GM12873 (cell line): ENCODE measurements at regions not wholly inside any gene's neighbourhood (a gene's known extent, or its start where the extent isn't known, plus 50 kb on each side); places are given as distances from the start of the nearest gene placed in this dataset.

Experiments used
- TF ChIP-seq, protein P1 (sequence below): IDR thresholded peaks from 2 replicates; pipeline ENCODE4 v1.5.1; 2012; ENCODE audit warnings: low read depth, mild to moderate bottlenecking, moderate library complexity, low read length, control low read depth; ENCODE audit not compliant: insufficient read depth; ENCODE audit errors: missing control alignments

DNA sequence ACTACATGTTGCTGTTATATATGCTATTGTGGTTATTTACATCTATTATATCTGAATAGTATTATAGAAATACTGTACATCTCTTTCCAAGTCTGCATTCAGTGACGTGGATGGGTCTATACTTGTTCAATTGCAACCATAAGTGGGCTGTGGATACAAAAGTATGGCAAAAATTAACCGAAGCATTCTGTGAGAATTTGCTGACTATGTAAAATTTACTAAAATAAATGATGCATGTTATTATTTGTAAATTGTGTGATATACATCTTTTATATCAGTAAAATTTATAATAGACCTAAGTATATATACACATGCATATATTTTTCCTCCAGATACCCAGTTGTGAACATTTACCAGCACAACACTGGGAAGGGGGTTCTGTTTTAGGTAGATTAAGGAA is 215.1 kb downstream of the NECTIN3 start:
- TF ChIP-seq, protein P1, sequence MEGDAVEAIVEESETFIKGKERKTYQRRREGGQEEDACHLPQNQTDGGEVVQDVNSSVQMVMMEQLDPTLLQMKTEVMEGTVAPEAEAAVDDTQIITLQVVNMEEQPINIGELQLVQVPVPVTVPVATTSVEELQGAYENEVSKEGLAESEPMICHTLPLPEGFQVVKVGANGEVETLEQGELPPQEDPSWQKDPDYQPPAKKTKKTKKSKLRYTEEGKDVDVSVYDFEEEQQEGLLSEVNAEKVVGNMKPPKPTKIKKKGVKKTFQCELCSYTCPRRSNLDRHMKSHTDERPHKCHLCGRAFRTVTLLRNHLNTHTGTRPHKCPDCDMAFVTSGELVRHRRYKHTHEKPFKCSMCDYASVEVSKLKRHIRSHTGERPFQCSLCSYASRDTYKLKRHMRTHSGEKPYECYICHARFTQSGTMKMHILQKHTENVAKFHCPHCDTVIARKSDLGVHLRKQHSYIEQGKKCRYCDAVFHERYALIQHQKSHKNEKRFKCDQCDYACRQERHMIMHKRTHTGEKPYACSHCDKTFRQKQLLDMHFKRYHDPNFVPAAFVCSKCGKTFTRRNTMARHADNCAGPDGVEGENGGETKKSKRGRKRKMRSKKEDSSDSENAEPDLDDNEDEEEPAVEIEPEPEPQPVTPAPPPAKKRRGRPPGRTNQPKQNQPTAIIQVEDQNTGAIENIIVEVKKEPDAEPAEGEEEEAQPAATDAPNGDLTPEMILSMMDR, result no peak

DNA sequence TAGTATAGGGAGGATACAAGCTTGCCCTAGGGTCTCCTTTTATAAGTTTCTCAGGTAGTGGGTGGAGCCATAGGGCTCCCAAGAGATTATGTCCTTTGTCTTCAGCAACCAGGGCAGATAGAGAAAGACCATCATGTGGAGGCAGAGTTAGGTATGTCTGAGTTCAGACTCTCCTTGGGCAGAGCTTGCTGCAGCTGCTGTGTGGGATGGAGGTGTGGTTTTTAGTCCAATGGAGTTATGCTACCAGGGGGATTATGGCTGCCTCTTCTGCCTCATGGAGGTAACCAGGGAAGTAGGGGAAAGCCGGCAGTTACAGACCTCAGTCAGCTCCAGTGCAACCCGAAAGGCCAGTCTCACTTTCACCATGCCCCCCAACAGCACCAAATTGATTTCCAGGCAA is 220.5 kb downstream of the NECTIN3 start:
- TF ChIP-seq, protein P1, result no peak

DNA sequence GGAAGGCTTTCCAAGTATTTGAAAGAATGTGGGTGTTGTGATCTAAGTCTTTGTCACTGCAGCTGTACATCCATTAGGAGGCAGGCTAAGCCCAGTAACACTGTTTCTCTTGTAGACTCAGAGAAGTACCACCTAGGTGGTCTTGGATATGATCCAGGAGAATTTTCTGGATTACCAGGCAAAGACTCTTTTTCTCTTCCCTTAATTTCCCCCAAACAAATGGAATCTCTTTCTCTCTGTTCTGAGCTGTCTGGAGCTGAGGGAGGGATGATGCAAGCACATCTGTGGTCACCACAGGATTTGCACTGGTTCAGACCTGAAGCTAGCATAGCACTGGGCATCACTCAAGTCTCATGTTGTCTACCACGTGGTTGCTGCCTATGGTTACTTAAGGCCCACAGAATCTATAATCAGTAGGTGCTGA is 227.6 kb downstream of the NECTIN3 start:
- TF ChIP-seq, protein P1, result no peak

DNA sequence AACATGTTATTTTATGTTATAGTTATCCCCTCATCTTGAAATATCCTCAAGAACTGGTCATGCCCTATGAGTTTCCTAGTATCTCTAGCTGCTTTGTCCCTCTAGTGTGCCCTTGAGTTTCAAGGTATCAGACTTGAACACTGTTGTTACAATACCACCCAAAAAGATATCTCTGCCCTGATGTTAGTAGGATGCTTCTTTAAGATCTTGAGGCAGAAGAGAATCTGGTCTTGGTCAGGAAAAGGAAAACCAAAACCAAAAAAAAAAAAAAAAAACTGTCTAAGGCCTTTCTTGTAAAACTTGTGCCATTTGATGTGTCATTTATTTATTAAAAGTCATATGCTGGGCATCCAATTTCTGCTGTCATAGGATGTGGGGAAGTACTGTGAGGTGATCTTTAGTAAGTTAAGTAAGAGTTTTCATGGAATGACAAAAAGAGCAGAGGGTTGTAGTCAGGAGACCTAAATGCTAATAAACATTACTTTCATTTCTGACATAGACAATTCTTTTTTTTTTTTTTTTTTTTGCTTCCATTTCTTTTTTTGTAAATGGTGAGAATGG is 229.7 kb downstream of the NECTIN3 start:
- TF ChIP-seq, protein P1, result no peak

DNA sequence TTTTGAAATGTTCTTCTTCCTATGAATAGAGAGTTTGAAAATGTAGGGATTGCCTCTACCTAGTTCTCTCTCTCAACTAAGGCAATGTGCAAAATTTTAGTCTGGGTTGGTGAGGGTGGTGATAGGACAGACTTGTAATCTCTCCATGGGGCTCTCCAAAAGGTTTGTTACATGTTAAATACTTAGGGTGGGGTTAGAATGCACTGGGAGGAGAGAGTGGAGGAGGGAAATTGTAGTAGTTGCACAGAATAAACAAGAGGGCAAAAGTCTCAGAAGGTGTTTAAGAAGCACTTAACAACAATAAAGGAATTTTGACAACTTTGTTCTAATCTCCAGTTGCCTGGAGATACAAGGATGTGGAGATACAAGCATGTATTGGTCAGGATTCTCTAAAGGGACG is 230.4 kb downstream of the NECTIN3 start:
- TF ChIP-seq, protein P1, result no peak

DNA sequence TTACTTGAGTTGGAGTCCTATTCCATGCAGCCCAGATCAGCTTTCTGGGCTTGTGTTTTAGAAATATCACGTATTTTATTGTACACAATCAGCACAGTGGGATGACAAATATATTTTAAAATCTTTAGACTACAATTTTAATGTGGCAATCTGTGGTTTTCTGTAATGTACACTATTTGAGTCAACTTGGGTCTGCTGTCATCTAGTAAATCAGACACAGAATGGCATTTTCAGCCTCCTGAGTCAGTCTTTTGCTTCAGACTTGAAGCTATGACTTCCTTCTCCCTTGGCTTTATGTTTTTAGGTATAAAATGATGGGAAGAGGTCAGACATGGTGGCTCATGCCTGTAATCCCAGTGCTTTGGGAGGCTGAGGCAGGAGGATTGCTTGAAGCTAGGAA is 232.1 kb downstream of the NECTIN3 start:
- TF ChIP-seq, protein P1, result no peak

DNA sequence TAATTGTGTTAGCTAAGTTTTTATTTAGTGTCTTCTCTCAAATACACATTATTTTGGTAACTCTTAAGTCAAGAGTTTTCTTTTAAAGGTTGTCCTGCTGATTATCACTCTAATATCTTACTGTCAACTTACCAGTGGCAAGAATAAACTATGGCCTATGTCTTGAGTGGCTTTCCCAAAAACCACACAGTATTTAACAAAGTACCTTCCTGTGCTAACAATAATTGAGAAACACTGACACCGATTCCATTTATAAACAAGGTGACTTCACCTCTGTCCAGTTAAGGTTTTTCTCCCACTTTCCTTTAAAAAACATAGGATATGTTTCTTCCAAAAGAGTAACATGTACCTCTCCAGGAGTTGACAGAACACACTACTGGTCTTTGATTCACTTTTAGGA is 234.3 kb upstream of the CD96 start:
- TF ChIP-seq, protein P1, result no peak

DNA sequence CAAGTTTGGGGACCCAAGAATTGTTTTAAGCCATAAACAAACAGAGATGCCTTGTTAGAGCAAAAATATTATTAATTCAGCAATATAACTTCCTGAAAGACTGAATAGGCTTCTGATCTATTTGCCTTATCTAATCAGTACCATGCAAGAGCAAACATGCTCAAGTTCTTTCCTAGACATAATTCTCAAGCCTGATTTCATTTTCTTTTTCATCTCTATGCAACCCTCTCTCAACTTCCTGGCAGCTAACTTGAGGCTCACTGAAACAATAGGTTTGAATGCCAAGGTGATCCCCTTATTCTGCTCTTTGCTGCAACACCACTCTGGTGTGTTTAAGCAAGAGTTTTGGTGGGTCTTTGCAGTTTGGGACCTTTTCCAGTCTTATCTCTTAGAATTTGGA is 230.9 kb upstream of the CD96 start:
- TF ChIP-seq, protein P1, result no peak
